HAP-1 (cell line): ENCODE measurements at regions not wholly inside any gene's neighbourhood (a gene's known extent, or its start where the extent isn't known, plus 50 kb on each side); places are given as distances from the start of the nearest gene placed in this dataset.
"Not testable (repeated sequence)": the region's sequence is repeated elsewhere in the genome, so short reads cannot be mapped to it uniquely, and the experiment has no call there.

Experiments used
- DNase-seq, 2 experiments: peaks; one replicate each; pipeline ENCODE4 v3.0.0-alpha.2; 2016 to 2020; ENCODE audit warnings: low spot score in 2 of 2
- H3K27me3 ChIP-seq: fragments of 250-450 bp; sonication (Bioruptor Pico); 2 replicates; pipeline ENCODE4 v1.5.1; 2020; ENCODE audit warnings: low read depth, mild to moderate bottlenecking, moderate library complexity
- H3K36me3 ChIP-seq: fragments of 250-450 bp; sonication (Bioruptor Pico); replicated peaks from 2 replicates; pipeline ENCODE4 v1.5.1; 2020; ENCODE audit warnings: mild to moderate bottlenecking
- H3K4me1 ChIP-seq: fragments of 250-450 bp; sonication (Bioruptor Pico); 2 replicates; pipeline ENCODE4 v1.5.1; 2020; ENCODE audit warnings: mild to moderate bottlenecking
- H3K4me3 ChIP-seq: fragments of 250-450 bp; sonication (Bioruptor Pico); 2 replicates; pipeline ENCODE4 v1.5.1; 2020; ENCODE audit warnings: mild to moderate bottlenecking, moderate library complexity
- H3K9me3 ChIP-seq: fragments of 250-450 bp; sonication (Bioruptor Pico); 2 replicates; pipeline ENCODE4 v1.5.1; 2020; ENCODE audit warnings: mild to moderate bottlenecking, moderate library complexity
- in situ Hi-C: fragments of 300-500 bp; cut with MboI; formaldehyde crosslinking; loops from 3 replicates; pipeline ENCODE4 v1.14.3; 2020; ENCODE audit warnings: low sequenced_read_pairs, inconsistent platforms, mixed read lengths

- H3K36me3 ChIP-seq, H3K4me1 ChIP-seq, H3K4me3 ChIP-seq, H3K9me3 ChIP-seq, DNase-seq, H3K27me3 ChIP-seq, in situ Hi-C loops: not testable (repeated sequence)
These were observed 101.4 kb upstream of the EPB41L4A start for GRCh38 chr5:112520474-112520873.

GRCh38 chr5:112522891-112523673 is 104.0 kb upstream of the EPB41L4A start:
- H3K9me3 ChIP-seq, H3K36me3 ChIP-seq, H3K4me1 ChIP-seq, H3K4me3 ChIP-seq, in situ Hi-C loops, H3K27me3 ChIP-seq, DNase-seq: not testable (repeated sequence)

- H3K4me3 ChIP-seq, H3K4me1 ChIP-seq, DNase-seq, H3K27me3 ChIP-seq, H3K36me3 ChIP-seq, H3K9me3 ChIP-seq, in situ Hi-C loops: not testable (repeated sequence)
These were observed 104.7 kb upstream of the EPB41L4A start for GRCh38 chr5:112523674-112524263.

- in situ Hi-C loops = no loop called here
- Histone ChIP-seq H3K27me3 (no peaks in the 10 kb centered on the region), H3K4me3 (no peak overlapping the region), H3K9me3 (no peaks in the 10 kb centered on the region), H3K36me3 (no peaks in the 10 kb centered on the region), H3K4me1 (no peaks in the 10 kb centered on the region)
- DNase-seq = no peak
These were observed 106.1 kb upstream of the EPB41L4A start for GRCh38 chr5:112525217-112525616.

- no peak for DNase-seq
- no peaks in the 10 kb centered on the region for H3K9me3 ChIP-seq
- H3K4me3 ChIP-seq = no peak overlapping the region
- no peaks in the 10 kb centered on the region for H3K36me3 ChIP-seq
- no peaks in the 10 kb centered on the region for H3K4me1 ChIP-seq
- H3K27me3 ChIP-seq = no peaks in the 10 kb centered on the region
- in situ Hi-C loops = no loop called here
These were observed 109.9 kb upstream of the EPB41L4A start for GRCh38 chr5:112528928-112529327.

GRCh38 chr5:112529525-112529924 is 110.4 kb upstream of the EPB41L4A start:
- H3K4me3 ChIP-seq = no peak overlapping the region
- H3K4me1 ChIP-seq = no peaks in the 10 kb centered on the region
- DNase-seq = no peak
- H3K27me3 ChIP-seq = no peaks in the 10 kb centered on the region
- H3K9me3 ChIP-seq = no peaks in the 10 kb centered on the region
- no peaks in the 10 kb centered on the region for H3K36me3 ChIP-seq
- in situ Hi-C loops = no loop called here

GRCh38 chr5:112532654-112533360 is 113.7 kb upstream of the EPB41L4A start:
- DNase-seq = no peak
- no peaks in the 10 kb centered on the region for H3K27me3 ChIP-seq
- H3K36me3 ChIP-seq = no peaks in the 10 kb centered on the region
- in situ Hi-C loops = no loop called here
- H3K9me3 ChIP-seq = no peaks in the 10 kb centered on the region
- no peaks in the 10 kb centered on the region for H3K4me1 ChIP-seq
- H3K4me3 ChIP-seq = no peak overlapping the region

- Histone ChIP-seq H3K4me3 (no peak overlapping the region), H3K36me3 (no peaks in the 10 kb centered on the region), H3K4me1 (no peaks in the 10 kb centered on the region), H3K9me3 (no peaks in the 10 kb centered on the region), H3K27me3 (no peaks in the 10 kb centered on the region)
- no peak for DNase-seq
- in situ Hi-C loops = no loop called here
These were observed 114.3 kb upstream of the EPB41L4A start for GRCh38 chr5:112533362-112533761.

GRCh38 chr5:112534067-112534583 is 115.0 kb upstream of the EPB41L4A start:
- Histone ChIP-seq H3K9me3 (no peaks in the 10 kb centered on the region), H3K36me3 (no peaks in the 10 kb centered on the region), H3K4me3 (no peak overlapping the region), H3K4me1 (no peaks in the 10 kb centered on the region), H3K27me3 (no peaks in the 10 kb centered on the region)
- in situ Hi-C loops = no loop called here
- no peak for DNase-seq

- no peaks in the 10 kb centered on the region for H3K4me1 ChIP-seq
- no peaks in the 10 kb centered on the region for H3K27me3 ChIP-seq
- no peaks in the 10 kb centered on the region for H3K9me3 ChIP-seq
- in situ Hi-C loops = no loop called here
- H3K36me3 ChIP-seq = no peaks in the 10 kb centered on the region
- no peak for DNase-seq
- no peak overlapping the region for H3K4me3 ChIP-seq
These were observed 115.7 kb upstream of the EPB41L4A start for GRCh38 chr5:112534611-112535255.

GRCh38 chr5:112535356-112535755 is 116.3 kb upstream of the EPB41L4A start:
- no peak overlapping the region for H3K4me3 ChIP-seq
- no peaks in the 10 kb centered on the region for H3K27me3 ChIP-seq
- no peaks in the 10 kb centered on the region for H3K36me3 ChIP-seq
- DNase-seq = no peak
- H3K4me1 ChIP-seq = no peaks in the 10 kb centered on the region
- in situ Hi-C loops = no loop called here
- no peaks in the 10 kb centered on the region for H3K9me3 ChIP-seq

GRCh38 chr5:112544558-112544957 is 125.5 kb upstream of the EPB41L4A start:
- H3K4me1 ChIP-seq, DNase-seq, in situ Hi-C loops, H3K27me3 ChIP-seq, H3K36me3 ChIP-seq, H3K4me3 ChIP-seq, H3K9me3 ChIP-seq: not testable (repeated sequence)

GRCh38 chr5:112546946-112547592 is 128.0 kb upstream of the EPB41L4A start:
- in situ Hi-C loops = no loop called here
- Histone ChIP-seq H3K36me3 (no peaks in the 10 kb centered on the region), H3K9me3 (no peaks in the 10 kb centered on the region), H3K27me3 (peaks cover 5% of the 10 kb centered on the region; the same call in 1 of the 2 replicates), H3K4me3 (no peak overlapping the region), H3K4me1 (no peaks in the 10 kb centered on the region)
- DNase-seq = no peak
